ENCODE measurements at regions not wholly inside any gene's neighbourhood (a gene's known extent, or its start where the extent isn't known, plus 50 kb on each side); places are given as distances from the start of the nearest gene placed in this dataset.

- Histone ChIP-seq H3K27ac (ENCODE audit: low read depth, low read length) (no peak overlapping the region), H3K36me3 (ENCODE audit: insufficient read depth, low read length) (no peaks in the 10 kb centered on the region), H3K4me3 (ENCODE audit: insufficient read depth, low read length) (no peak overlapping the region), H3K9me3 (ENCODE audit: low read depth, low read length) (no peaks in the 10 kb centered on the region), H3K4me1 (ENCODE audit: insufficient read depth, low read length) (no peaks in the 10 kb centered on the region), H3K79me2 (ENCODE audit: insufficient read depth, low read length) (no peaks in the 10 kb centered on the region), H3K27me3 (ENCODE audit: insufficient read depth, low read length) (no peaks in the 10 kb centered on the region), H4K20me1 (ENCODE audit: insufficient read depth, low read length) (no peaks in the 10 kb centered on the region), H2AFZ (ENCODE audit: low read length) (no peak overlapping the region), H3K4me2 (ENCODE audit: insufficient read depth, low read length) (no peak overlapping the region)
- DNase-seq (ENCODE audit: insufficient read length, low spot score, missing footprints) = no peak
- TF ChIP-seq CTCF (IDR thresholded peaks at IDR 0.05; ENCODE audit: extremely low read depth, low read depth, low read length) = no peak
These were observed 125.0 kb upstream of the LGSN start for GRCh38 chr6:63444768-63445167.

- H3K36me3 ChIP-seq (ENCODE audit: insufficient read depth, low read length) = no peaks in the 10 kb centered on the region
- H3K79me2 ChIP-seq (ENCODE audit: insufficient read depth, low read length) = no peaks in the 10 kb centered on the region
- no peak overlapping the region for H3K4me3 ChIP-seq (ENCODE audit: insufficient read depth, low read length)
- no peak for DNase-seq (ENCODE audit: insufficient read length, low spot score, missing footprints)
- H3K27me3 ChIP-seq (ENCODE audit: insufficient read depth, low read length) = no peaks in the 10 kb centered on the region
- no peak for TF ChIP-seq CTCF (IDR thresholded peaks at IDR 0.05; ENCODE audit: extremely low read depth, low read depth, low read length)
- no peaks in the 10 kb centered on the region for H3K9me3 ChIP-seq (ENCODE audit: low read depth, low read length)
- H4K20me1 ChIP-seq (ENCODE audit: insufficient read depth, low read length) = no peaks in the 10 kb centered on the region
- no peak overlapping the region for H3K27ac ChIP-seq (ENCODE audit: low read depth, low read length)
- no peak overlapping the region for H3K4me2 ChIP-seq (ENCODE audit: insufficient read depth, low read length)
- H2AFZ ChIP-seq (ENCODE audit: low read length) = no peak overlapping the region
- no peaks in the 10 kb centered on the region for H3K4me1 ChIP-seq (ENCODE audit: insufficient read depth, low read length)
These were observed 125.9 kb upstream of the LOC128125822 start for GRCh38 chr6:63446405-63446804.

GRCh38 chr6:63447134-63447533 is 125.1 kb upstream of the LOC128125822 start:
- no peaks in the 10 kb centered on the region for H3K27me3 ChIP-seq (ENCODE audit: insufficient read depth, low read length)

GRCh38 chr6:63448229-63448628 is 124.1 kb upstream of the LOC128125822 start:
- Histone ChIP-seq H3K4me3 (ENCODE audit: insufficient read depth, low read length) (no peak overlapping the region), H3K4me1 (ENCODE audit: insufficient read depth, low read length) (no peaks in the 10 kb centered on the region), H3K27me3 (ENCODE audit: insufficient read depth, low read length) (no peaks in the 10 kb centered on the region), H3K27ac (ENCODE audit: low read depth, low read length) (no peak overlapping the region), H3K36me3 (ENCODE audit: insufficient read depth, low read length) (no peaks in the 10 kb centered on the region), H2AFZ (ENCODE audit: low read length) (no peak overlapping the region), H3K9me3 (ENCODE audit: low read depth, low read length) (no peaks in the 10 kb centered on the region), H4K20me1 (ENCODE audit: insufficient read depth, low read length) (no peaks in the 10 kb centered on the region), H3K4me2 (ENCODE audit: insufficient read depth, low read length) (no peak overlapping the region), H3K79me2 (ENCODE audit: insufficient read depth, low read length) (no peaks in the 10 kb centered on the region)
- TF ChIP-seq CTCF (IDR thresholded peaks at IDR 0.05; ENCODE audit: extremely low read depth, low read depth, low read length) = no peak
- DNase-seq (ENCODE audit: insufficient read length, low spot score, missing footprints) = no peak

More at GRCh38 chr6:63447134-63447533, 125.1 kb upstream of the LOC128125822 start:
- Histone ChIP-seq H3K4me2 (ENCODE audit: insufficient read depth, low read length) (no peak overlapping the region), H3K27ac (ENCODE audit: low read depth, low read length) (no peak overlapping the region), H3K4me3 (ENCODE audit: insufficient read depth, low read length) (no peak overlapping the region), H3K9me3 (ENCODE audit: low read depth, low read length) (no peaks in the 10 kb centered on the region), H2AFZ (ENCODE audit: low read length) (no peak overlapping the region), H3K4me1 (ENCODE audit: insufficient read depth, low read length) (no peaks in the 10 kb centered on the region), H4K20me1 (ENCODE audit: insufficient read depth, low read length) (no peaks in the 10 kb centered on the region), H3K79me2 (ENCODE audit: insufficient read depth, low read length) (no peaks in the 10 kb centered on the region), H3K36me3 (ENCODE audit: insufficient read depth, low read length) (no peaks in the 10 kb centered on the region)
- TF ChIP-seq CTCF (IDR thresholded peaks at IDR 0.05; ENCODE audit: extremely low read depth, low read depth, low read length) = no peak
- DNase-seq (ENCODE audit: insufficient read length, low spot score, missing footprints) = no peak
